GM19372 (cell line): ENCODE measurements at regions not wholly inside any gene's neighbourhood (a gene's known extent, or its start where the extent isn't known, plus 50 kb on each side); places are given as distances from the start of the nearest gene placed in this dataset.
"Not testable (repeated sequence)": the region's sequence is repeated elsewhere in the genome, so short reads cannot be mapped to it uniquely, and the experiment has no call there.

Experiments
- ATAC-seq: cut with Tn5 transposase; IDR thresholded peaks from one replicate; pipeline ENCODE4 v1.9.1; 2021; ENCODE audit warnings: mild to moderate bottlenecking, low read depth, moderate library complexity; ENCODE audit not compliant: unreplicated experiment

DNA sequence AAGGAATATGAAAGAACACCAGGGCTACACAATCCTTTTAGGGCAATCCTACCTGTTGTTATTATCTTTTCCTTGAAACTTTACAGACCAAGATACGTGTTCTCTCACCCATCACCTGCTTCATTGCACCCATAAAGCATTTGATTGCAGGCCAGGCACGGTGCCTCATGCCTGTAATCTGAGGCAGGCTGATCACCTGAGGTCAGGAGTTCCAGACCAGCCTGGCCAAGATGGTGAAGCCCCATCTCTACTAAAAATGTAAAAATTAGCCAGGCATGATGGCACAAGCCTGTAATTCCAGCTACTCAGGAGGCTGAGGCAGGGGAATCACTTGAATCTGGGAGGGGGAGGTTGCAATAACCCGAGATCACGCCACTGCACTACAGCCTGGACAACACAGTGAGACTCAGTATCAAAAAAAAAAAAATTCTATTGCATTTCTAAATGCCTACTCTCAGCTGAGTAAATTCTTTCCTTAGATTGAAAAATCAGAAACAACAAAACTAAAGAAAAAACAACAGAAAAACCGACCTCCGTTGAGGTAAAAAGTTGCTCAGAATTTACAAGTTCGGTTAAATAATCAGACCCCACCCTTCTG, 183.7 kb upstream of the TMEM132C start:
- ATAC-seq = no peak

GRCh38 chr12:128088926-128089325, 178.0 kb upstream of the TMEM132C start:
- ATAC-seq = no peak

DNA sequence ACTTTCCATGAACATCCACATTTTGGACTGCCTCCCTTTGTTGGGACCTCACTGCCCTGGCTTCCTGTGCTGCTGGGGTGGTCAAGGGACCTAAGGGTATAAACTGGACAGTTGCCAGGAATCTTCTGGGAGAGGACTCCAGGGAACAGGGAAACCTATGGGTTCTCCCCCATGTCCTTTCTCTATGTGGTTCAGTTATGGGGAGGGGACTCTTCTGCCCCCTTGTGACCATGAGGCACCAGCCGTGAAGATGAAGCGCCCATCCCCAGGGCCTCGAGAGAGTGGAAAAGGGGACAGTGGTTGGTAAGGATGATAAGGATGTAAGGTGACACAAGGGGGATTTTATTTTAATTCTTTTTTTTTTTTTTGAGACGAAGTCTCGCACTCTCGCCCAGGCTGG, 177.0 kb upstream of the TMEM132C start:
- no peak for ATAC-seq

DNA sequence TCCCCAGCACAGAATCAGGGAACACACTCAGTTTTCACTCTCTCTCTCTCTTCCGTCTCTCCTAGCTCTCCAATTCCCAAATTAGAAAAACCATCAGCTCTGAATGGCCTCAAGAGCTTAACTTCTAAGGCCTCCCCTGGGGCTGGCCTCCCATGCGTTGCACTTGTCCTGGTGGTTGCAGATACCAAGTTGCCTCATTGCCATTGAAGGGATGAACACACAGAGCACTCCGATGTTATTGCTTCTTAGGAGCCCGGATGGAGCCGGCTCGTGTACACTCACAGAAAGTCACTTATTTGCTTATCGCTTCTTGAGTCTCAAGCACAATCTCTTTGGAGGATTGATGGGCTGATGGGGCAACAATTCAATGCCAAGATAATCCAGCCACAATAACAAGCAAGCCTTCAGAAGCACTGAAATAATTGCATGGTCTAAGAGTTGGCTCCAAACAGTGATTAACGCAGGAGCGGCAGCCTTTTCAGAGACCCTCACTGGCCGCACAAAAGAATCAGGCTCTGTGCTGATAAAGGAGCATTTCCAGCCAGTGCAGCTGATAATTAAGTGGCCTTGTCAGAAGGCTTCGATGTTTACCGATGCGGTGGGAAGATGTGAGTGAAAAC, 175.8 kb upstream of the TMEM132C start:
- no peak for ATAC-seq

DNA sequence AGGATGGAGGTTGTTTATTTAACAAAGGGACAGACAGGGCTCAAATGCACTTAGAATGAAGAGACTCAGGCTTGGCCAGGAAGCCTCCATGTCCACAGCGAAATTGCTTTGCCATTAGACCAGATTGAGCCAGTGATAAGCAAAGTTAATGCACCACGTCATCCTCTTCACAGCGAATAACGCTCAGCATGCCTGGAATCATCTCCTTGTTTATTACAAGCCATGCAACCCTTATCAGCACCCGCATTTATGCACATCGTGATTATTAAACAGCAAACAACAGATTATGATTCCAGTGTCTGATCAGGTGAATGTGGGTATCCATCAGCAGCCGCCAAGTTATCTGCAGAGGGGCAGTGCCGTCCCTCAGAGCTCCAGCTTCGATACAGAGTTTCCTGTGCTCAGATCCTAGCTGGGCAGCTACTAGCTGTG, 175.0 kb upstream of the TMEM132C start:
- ATAC-seq = no peak

DNA sequence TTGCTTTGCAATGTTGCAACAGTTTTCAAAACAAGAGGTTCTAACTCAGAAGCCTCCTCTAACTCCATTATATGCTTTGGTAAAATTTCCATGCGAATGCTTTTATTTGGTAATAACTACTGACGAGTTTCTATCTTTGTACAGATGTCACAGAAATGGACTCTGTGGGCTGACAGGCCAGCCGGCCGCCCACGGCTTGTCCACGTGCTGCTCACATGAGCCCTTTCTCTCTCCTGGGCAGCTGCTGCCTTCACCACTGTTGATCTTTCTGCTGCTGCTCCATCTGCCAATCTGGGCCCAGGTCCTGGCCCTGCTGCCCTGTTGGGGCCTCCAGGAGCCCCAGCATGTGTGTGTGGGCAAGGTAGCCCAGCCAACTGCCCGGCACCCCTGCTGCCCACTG, 168.2 kb upstream of the TMEM132C start:
- no peak for ATAC-seq

DNA sequence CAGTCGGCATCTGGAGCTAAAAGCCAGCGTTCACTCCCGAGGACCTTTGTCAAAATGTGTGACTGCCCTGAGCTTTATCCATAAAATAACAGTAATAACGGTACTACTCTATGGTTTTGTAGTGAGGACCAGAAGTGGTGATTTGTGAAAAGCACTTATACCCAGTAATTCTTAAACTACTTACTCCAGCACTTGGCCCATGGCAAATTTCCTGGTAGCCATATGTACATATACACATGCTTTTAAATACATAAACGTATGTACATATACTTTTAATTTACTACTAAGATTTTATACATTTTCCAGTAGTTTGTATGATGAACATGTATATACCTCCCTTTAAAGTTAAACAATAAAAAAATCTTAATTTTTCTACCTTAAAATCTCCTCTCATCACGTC, 163.8 kb upstream of the TMEM132C start:
- ATAC-seq = no peak

DNA sequence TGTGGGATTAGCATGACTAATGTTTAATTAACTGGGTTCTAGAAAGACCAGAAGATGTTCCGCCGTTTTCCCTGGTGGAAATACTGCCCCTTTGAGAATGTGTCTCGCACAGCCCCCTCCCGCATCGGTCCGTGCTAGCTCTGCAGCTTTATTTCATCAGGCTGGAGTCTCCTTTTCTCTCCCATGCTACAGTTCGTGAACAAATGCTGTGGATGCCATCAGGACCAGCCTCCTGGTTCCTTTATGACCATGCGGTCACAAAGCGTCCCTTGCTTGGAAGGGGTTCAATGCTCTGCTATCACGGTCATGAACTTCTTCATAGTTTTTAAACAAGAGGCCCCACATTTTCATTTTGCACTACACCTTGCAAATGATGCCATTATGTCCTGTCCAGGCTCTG, 157.7 kb upstream of the TMEM132C start:
- no peak for ATAC-seq

DNA sequence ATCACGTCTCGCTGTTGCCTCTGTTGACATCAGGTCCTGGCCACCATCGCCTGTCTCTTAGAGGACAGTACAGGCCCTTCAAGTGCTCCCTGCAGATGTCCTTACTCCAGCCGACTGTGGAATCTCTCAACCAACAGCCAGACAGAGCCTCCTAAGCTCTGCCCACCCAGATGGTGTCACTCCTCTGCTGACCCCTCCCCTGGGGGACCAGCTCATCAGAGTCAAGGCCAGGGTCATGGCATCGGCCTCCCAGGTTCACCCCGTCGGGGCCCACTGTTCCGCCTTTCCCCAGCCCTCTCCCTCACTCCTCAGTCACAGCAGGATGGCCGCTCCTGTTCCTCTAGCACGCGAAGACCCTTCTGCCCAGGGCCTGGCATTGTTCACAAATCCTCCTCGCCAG, 157.3 kb upstream of the TMEM132C start:
- no peak for ATAC-seq

DNA sequence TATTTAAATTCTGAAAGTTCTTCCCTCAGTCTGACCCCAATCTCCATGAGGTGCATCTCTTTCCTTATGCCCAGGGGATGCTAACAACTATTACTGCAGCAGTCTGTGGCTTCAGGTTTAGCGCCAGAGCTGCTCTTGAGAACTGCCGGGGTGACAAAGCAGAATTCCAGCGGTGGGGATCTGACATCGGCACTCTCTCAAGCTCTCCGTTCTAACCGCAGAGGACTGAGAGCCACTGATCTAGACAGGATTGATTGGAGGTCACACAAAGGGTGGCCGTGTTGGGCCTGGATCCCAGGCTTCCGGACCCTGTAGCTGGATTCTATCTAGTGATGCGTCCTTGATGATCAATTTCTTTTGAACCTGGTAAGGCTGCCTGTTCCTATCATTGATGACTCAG, 155.6 kb upstream of the TMEM132C start:
- no peak for ATAC-seq

DNA sequence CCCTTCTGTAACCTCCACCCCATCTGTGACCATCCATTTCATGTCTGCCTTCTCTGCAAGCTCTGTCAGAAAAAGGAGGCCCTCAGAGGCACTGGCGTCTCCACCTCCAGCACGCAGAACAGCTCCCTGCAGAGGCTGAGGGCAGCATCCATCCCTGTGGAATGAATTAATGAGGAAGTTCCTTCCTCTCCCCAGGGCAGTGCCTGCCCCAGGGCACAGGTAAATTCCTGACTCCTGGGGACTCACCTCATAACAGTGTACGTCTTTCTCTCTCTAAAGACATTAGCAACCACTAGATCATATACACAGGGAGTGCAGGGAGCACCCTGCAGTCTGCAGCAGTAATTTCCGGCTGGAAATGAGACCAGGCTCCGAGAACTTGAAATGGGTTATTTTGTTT, 155.0 kb upstream of the TMEM132C start:
- no peak for ATAC-seq

DNA sequence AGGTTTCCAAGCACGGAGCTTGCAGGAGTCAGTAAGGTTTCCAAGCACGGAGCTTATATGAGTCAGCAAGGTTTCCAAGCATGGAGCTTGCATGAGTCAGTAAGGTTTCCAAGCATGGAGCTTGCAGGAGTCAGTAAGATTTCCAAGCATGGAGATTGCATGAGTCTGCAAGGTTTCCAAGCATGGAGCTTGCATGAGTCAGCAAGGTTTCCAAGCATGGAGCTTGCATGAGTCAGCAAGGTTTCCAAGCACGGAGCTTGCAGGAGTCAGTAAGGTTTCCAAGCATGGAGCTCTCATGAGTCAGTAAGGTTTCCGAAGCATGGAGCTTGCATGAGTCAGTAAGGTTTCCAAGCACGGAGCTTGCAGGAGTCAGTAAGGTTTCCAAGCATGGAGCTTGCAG, 153.7 kb upstream of the TMEM132C start:
- not testable (repeated sequence) for ATAC-seq

GRCh38 chr12:128114485-128114884, 152.5 kb upstream of the TMEM132C start:
- no peak for ATAC-seq

DNA sequence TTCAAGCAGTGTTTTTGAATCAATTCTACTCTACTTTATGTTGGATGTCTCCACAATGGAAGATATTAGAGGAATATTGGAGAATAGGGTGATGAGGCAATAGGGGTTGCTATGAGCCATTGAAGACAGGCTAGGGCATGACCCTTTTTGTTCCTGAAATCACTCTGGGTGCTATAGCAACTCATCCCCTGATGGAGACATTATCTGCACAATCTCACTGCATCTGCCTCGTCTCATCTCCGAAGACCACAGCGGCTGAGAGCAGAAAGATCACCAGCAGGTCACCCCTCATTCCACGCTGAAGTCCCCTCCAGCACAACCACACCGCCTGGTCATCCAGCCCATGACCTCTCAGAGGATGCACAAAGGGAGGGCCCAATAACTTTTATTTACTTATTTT, 150.4 kb upstream of the TMEM132C start:
- ATAC-seq = no peak

DNA sequence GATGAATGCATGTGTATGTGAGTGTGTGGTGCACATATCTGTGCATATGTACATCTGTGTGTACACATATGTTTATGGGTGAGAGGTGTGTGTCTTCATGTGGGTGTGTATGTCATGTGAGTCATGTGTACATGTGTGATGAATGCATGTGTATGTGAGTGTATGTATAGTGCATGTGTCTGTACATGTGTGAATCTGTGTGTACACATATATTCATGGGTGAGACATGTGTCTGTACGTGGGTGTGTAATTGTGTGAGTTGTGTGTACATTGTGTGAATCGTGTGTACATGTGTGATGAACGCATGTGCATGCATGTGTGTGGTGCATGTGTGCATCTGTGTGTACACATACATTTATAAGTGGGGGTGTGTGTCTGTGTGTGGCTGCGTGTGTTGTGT, 146.9 kb upstream of the TMEM132C start:
- no peak for ATAC-seq

GRCh38 chr12:128121424-128121823, 145.5 kb upstream of the TMEM132C start:
- ATAC-seq = no peak

DNA sequence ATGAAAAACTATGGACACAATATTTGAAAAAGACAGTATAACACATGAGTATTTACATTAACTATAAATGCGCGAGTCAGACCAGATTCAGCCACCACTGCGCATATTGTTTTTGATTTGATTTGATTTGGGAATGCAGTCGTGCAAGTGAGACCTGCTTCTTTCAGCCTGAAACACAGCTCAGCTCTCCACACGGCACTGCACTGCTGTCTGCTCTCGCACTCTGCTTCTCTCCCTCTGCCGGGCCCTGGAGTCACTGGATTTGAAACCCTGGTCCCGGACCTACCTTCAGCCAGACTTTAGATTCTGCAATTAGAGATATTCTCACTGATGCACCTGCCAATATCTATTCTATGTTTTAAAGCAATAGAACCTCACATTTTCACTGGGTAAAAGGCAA, 143.9 kb upstream of the TMEM132C start:
- no peak for ATAC-seq

DNA sequence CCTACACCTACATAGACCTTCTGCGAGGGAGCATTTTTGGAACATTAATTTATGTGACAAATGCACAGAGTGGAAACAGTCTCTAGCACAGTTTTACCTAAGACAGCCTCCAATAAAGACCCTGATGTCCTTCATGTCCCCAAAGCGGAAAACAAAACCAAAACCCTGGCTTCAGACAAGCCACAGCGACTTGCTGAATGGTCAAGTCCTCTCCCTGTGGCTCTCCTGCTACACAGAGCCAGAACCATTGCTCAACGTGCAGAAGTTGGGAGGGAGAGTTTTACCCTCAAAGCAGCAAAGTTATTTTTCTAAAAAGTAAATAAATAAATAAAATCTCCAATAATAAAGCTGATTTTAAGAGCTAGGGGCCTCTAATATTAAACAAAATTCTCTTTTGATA, 135.0 kb upstream of the TMEM132C start:
- no peak for ATAC-seq

DNA sequence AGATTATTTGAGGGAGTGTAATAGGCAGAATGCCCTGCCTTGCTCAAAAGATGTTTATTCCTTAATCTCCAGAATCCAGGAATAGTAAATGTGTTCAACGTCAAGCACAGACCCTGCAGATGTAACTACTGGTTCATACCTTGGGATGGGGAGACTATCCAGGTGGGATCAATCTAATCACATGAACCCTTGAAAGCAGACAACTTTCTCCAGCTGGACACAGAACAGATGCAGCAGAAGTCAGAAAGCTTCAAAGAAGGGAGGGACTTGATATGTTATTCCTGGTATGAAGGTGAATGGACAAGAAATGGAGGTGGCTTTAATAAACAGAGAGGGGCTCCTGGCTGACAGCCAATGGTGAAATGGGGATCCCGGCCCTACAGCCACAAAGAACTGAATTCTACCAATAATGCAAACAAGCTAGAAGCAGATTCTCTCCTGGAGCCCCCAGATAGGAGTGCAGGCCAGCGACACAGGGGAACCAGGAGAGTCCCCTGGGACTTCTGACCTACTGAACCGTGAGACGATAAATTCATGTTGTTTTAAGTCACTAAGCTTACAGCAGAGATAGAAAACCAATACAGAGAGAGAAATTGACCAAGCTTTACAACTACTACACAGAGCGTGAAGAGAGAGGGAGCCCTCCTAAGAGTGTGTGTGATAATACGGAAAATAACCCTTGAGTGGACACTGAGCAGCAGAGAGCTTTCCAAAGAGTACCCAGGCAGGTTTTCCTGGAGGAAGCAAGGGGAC, 133.5 kb upstream of the TMEM132C start:
- no peak for ATAC-seq

DNA sequence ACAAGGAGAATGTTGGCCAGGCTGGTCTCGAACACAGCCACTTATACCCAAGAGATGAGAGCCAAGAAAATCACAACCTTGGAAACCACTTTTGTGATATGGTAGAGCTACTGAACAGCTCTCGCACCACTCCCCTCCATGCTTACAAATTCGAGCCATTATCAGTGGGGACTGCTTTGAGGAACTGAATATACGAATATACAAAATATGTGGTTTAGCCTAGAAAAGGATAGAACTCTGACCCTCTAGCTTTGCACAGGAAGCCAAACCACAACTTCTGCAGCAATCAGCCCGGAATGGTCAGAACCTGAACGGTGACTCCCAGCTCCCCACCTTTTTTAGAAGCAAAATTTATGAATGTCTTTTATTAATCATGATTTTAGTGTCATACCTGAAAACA, 129.8 kb upstream of the TMEM132C start:
- ATAC-seq = no peak

- no peak for ATAC-seq
Observed at GRCh38 chr12:128138125-128138524, 128.8 kb upstream of the TMEM132C start.

- no peak for ATAC-seq
Observed at GRCh38 chr12:128140551-128140950, 126.4 kb upstream of the TMEM132C start.
